HUES48 (cell line): ENCODE measurements at regions not wholly inside any gene's neighbourhood (a gene's known extent, or its start where the extent isn't known, plus 50 kb on each side); places are given as distances from the start of the nearest gene placed in this dataset.

Source experiments
- H3K27ac ChIP-seq: one replicate; pipeline ENCODE4 v1.7.0; 2013; ENCODE audit warnings: low read depth, low read length, inconsistent platforms
- H3K27me3 ChIP-seq: 2 replicates; pipeline ENCODE4 v1.6.1; 2013; ENCODE audit warnings: mild to moderate bottlenecking, low read length; ENCODE audit not compliant: control insufficient read depth, insufficient read depth
- H3K36me3 ChIP-seq: 2 replicates; pipeline ENCODE4 v1.6.1; 2013; ENCODE audit warnings: low read length; ENCODE audit not compliant: control insufficient read depth, insufficient read depth
- H3K4me1 ChIP-seq: 2 replicates; pipeline ENCODE4 v1.6.1; 2013; ENCODE audit warnings: mild to moderate bottlenecking, low read length; ENCODE audit not compliant: control insufficient read depth, insufficient read depth
- H3K4me3 ChIP-seq: 2 replicates; pipeline ENCODE4 v1.5.1; 2013; ENCODE audit warnings: mild to moderate bottlenecking, low read depth, low read length
- H3K9ac ChIP-seq: 2 replicates; pipeline ENCODE4 v1.6.1; 2013; ENCODE audit warnings: mild to moderate bottlenecking, low read depth, low read length, moderate library complexity
- H3K9me3 ChIP-seq: 2 replicates; pipeline ENCODE4 v1.6.1; 2013; ENCODE audit warnings: low read length; ENCODE audit not compliant: control insufficient read depth, insufficient read depth

- H3K27ac ChIP-seq, result no peak overlapping the region
- H3K4me1 ChIP-seq, result no peaks in the 10 kb centered on the region
- H3K27me3 ChIP-seq, result no peaks in the 10 kb centered on the region
- no peak overlapping the region for H3K9ac ChIP-seq
- peaks cover 6% of the 10 kb centered on the region; the same call in 1 of the 2 replicates for H3K9me3 ChIP-seq
- no peak overlapping the region for H3K4me3 ChIP-seq
- no peaks in the 10 kb centered on the region for H3K36me3 ChIP-seq
Observed at GRCh38 chr7:157061979-157062378, 51.5 kb upstream of the MNX1 start.

GRCh38 chr7:157065046-157065445 lies 54.6 kb upstream of the MNX1 start:
- no peak overlapping the region for H3K9ac ChIP-seq
- no peak overlapping the region for H3K4me3 ChIP-seq
- H3K27ac ChIP-seq, result no peak overlapping the region
- no peaks in the 10 kb centered on the region for H3K4me1 ChIP-seq
- H3K36me3 ChIP-seq, result no peaks in the 10 kb centered on the region
- no peaks in the 10 kb centered on the region for H3K27me3 ChIP-seq
- peaks cover 6% of the 10 kb centered on the region; the same call in 1 of the 2 replicates for H3K9me3 ChIP-seq

GRCh38 chr7:157072361-157072760 lies 61.9 kb upstream of the MNX1 start:
- no peaks in the 10 kb centered on the region for H3K9me3 ChIP-seq
- H3K4me3 ChIP-seq, result no peak overlapping the region
- no peaks in the 10 kb centered on the region for H3K4me1 ChIP-seq
- H3K27ac ChIP-seq, result no peak overlapping the region
- no peaks in the 10 kb centered on the region for H3K36me3 ChIP-seq
- H3K9ac ChIP-seq, result no peak overlapping the region
- H3K27me3 ChIP-seq, result peaks cover 6% of the 10 kb centered on the region; the same call in 1 of the 2 replicates

GRCh38 chr7:157073335-157073734 lies 62.9 kb upstream of the MNX1 start:
- H3K9ac ChIP-seq, result no peak overlapping the region
- peaks cover 5% of the 10 kb centered on the region; the same call in 1 of the 2 replicates for H3K4me1 ChIP-seq
- no peaks in the 10 kb centered on the region for H3K36me3 ChIP-seq
- H3K4me3 ChIP-seq, result no peak overlapping the region
- no peak overlapping the region for H3K27ac ChIP-seq
- peaks cover 16% of the 10 kb centered on the region for H3K27me3 ChIP-seq
- H3K9me3 ChIP-seq, result no peaks in the 10 kb centered on the region

- no peak overlapping the region for H3K9ac ChIP-seq
- H3K4me1 ChIP-seq, result peaks cover 10% of the 10 kb centered on the region; the same call in 1 of the 2 replicates
- no peaks in the 10 kb centered on the region for H3K36me3 ChIP-seq
- no peaks in the 10 kb centered on the region for H3K9me3 ChIP-seq
- H3K27me3 ChIP-seq, result peaks cover 24% of the 10 kb centered on the region
- no peak overlapping the region for H3K27ac ChIP-seq
- no peak overlapping the region for H3K4me3 ChIP-seq
Observed at GRCh38 chr7:157073949-157074624, 63.6 kb upstream of the MNX1 start.

GRCh38 chr7:157076466-157076865 lies 62.3 kb upstream of the UBE3C start:
- Histone ChIP-seq H3K36me3 (no peaks in the 10 kb centered on the region), H3K4me1 (peaks cover 10% of the 10 kb centered on the region; the same call in 1 of the 2 replicates), H3K9ac (no peak overlapping the region), H3K27me3 (peaks cover 28% of the 10 kb centered on the region), H3K4me3 (no peak overlapping the region), H3K9me3 (no peaks in the 10 kb centered on the region), H3K27ac (no peak overlapping the region)

- peaks cover 28% of the 10 kb centered on the region for H3K27me3 ChIP-seq
- H3K27ac ChIP-seq, result no peak overlapping the region
- H3K4me1 ChIP-seq, result peaks cover 10% of the 10 kb centered on the region; the same call in 1 of the 2 replicates
Observed at GRCh38 chr7:157077021-157077420, 61.7 kb upstream of the UBE3C start.

GRCh38 chr7:157077986-157078644 lies 60.6 kb upstream of the UBE3C start:
- Histone ChIP-seq H3K4me3 (peak overlapping the region; percentile 51), H3K36me3 (no peaks in the 10 kb centered on the region), H3K4me1 (peaks cover 10% of the 10 kb centered on the region; the same call in 1 of the 2 replicates), H3K27me3 (peaks cover 28% of the 10 kb centered on the region), H3K27ac (no peak overlapping the region), H3K9me3 (peaks cover 2% of the 10 kb centered on the region; the same call in 1 of the 2 replicates), H3K9ac (no peak overlapping the region)

More at GRCh38 chr7:157077021-157077420, 61.7 kb upstream of the UBE3C start:
- Histone ChIP-seq H3K9ac (no peak overlapping the region), H3K4me3 (no peak overlapping the region), H3K36me3 (no peaks in the 10 kb centered on the region), H3K9me3 (no peaks in the 10 kb centered on the region)

- Histone ChIP-seq H3K4me3 (no peak overlapping the region), H3K4me1 (peaks cover 10% of the 10 kb centered on the region; the same call in 1 of the 2 replicates), H3K27me3 (peaks cover 28% of the 10 kb centered on the region), H3K9me3 (peaks cover 8% of the 10 kb centered on the region), H3K27ac (no peak overlapping the region), H3K36me3 (no peaks in the 10 kb centered on the region), H3K9ac (no peak overlapping the region)
Observed at GRCh38 chr7:157079116-157079515, 59.6 kb upstream of the UBE3C start.

- no peak overlapping the region for H3K4me3 ChIP-seq
- no peak overlapping the region for H3K9ac ChIP-seq
- H3K36me3 ChIP-seq, result no peaks in the 10 kb centered on the region
- H3K27ac ChIP-seq, result no peak overlapping the region
- peaks cover 28% of the 10 kb centered on the region for H3K27me3 ChIP-seq
- peaks cover 10% of the 10 kb centered on the region; the same call in 1 of the 2 replicates for H3K4me1 ChIP-seq
- peaks cover 19% of the 10 kb centered on the region for H3K9me3 ChIP-seq
Observed at GRCh38 chr7:157080111-157080730, 58.5 kb upstream of the UBE3C start.
